HFFc6 (cell line): ENCODE measurements at regions not wholly inside any gene's neighbourhood (a gene's known extent, or its start where the extent isn't known, plus 50 kb on each side); places are given as distances from the start of the nearest gene placed in this dataset.

Experiments
- DNase-seq: peaks from one replicate; pipeline ENCODE4 v3.0.0-alpha.2; 2018
- H3K27ac Mint-ChIP-seq: 2 replicates; pipeline ENCODE4 v1.8.0; 2020; ENCODE audit warnings: mild to moderate bottlenecking, mixed read lengths
- H3K27me3 Mint-ChIP-seq: 2 replicates; pipeline ENCODE4 v1.8.0; 2021; ENCODE audit warnings: mild to moderate bottlenecking, moderate library complexity, mixed read lengths; ENCODE audit not compliant: insufficient read depth
- H3K36me3 Mint-ChIP-seq: 2 replicates; pipeline ENCODE4 v1.8.0; 2021; ENCODE audit warnings: low read depth, mixed read lengths
- H3K4me1 Mint-ChIP-seq: 2 replicates; pipeline ENCODE4 v1.8.0; 2020; ENCODE audit warnings: low read depth, mixed read lengths
- H3K4me3 Mint-ChIP-seq: 2 replicates; pipeline ENCODE4 v1.8.0; 2020; ENCODE audit warnings: mild to moderate bottlenecking, moderate library complexity, mixed read lengths
- H3K9me3 Mint-ChIP-seq: 2 replicates; pipeline ENCODE4 v1.8.0; 2020; ENCODE audit warnings: mild to moderate bottlenecking, mixed read lengths
- TF ChIP-seq, protein P1 (sequence below): fragments of 200-600 bp; sonication (generic); IDR thresholded peaks from 2 replicates; pipeline ENCODE4 v1.5.0; 2021; ENCODE audit warnings: antibody characterized with exemption, mild to moderate bottlenecking

DNA sequence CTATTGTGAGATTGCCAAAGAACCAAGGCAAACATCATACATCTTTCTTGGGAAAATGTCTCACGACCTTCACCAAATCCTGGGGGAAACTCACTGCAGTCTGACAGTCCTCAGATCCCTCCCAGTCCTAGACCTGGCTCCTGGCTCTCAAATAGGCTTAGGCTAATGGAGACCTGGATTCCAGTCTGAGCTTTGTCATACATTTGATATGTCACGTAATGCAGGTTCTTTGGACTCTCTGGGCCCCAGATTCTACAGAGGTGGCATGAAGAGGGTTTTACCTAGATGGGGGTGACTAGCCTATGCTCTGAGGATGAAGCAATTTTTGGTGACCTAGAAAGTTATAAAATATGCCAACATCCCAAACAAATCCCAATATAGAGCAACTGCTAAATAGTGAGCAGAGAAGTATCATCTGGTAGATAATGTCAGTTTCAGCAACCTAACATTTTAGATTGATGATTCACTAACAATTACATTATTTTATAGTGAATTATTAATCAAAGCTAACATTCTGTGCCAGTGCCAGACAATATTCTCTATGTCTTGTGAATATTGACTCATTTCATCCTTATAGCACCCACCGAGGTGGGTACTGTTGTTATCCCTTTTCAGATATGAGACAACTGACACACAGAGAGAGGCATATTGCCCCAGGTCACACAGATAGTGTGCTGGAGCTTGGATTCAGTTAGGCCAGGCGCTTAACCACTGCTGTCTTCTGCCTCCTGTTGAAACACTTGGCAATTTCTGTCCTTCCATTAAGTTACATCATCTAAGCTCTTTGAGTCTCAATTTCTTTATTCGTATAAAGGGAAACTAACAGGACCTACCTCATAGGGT, 195.4 kb upstream of the MAMLD1 start:
- DNase-seq, result no peak
- TF ChIP-seq, protein P1, sequence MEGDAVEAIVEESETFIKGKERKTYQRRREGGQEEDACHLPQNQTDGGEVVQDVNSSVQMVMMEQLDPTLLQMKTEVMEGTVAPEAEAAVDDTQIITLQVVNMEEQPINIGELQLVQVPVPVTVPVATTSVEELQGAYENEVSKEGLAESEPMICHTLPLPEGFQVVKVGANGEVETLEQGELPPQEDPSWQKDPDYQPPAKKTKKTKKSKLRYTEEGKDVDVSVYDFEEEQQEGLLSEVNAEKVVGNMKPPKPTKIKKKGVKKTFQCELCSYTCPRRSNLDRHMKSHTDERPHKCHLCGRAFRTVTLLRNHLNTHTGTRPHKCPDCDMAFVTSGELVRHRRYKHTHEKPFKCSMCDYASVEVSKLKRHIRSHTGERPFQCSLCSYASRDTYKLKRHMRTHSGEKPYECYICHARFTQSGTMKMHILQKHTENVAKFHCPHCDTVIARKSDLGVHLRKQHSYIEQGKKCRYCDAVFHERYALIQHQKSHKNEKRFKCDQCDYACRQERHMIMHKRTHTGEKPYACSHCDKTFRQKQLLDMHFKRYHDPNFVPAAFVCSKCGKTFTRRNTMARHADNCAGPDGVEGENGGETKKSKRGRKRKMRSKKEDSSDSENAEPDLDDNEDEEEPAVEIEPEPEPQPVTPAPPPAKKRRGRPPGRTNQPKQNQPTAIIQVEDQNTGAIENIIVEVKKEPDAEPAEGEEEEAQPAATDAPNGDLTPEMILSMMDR, result no peak
- Mint-ChIP-seq H3K27me3 (no peaks in the 10 kb centered on the region; the same call in 1 of the 2 replicates), H3K27ac (no peak overlapping the region), H3K9me3 (no peaks in the 10 kb centered on the region), H3K4me1 (no peaks in the 10 kb centered on the region), H3K36me3 (no peaks in the 10 kb centered on the region), H3K4me3 (no peak overlapping the region)

DNA sequence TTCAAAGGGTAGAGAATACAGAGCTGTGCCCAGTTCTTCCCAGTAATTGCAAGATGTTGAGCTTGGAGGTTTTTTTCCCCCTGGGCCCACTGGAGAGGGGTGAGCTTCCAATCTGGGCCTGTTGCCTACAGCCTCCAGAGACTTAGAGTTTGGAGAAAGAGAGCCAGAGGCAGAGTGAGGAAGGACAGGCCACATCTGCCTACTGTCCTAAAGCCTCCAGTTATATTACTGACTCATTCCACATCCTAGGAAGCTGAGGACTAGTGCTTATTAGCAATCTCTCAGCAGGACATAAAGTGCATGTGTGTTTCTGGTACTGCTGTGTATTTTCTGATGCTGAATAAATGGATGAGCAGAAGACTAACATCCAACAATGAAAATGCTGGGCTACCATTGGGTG, 181.0 kb upstream of the MAMLD1 start:
- H3K4me1 Mint-ChIP-seq, result peaks cover 29% of the 10 kb centered on the region
- peaks cover 6% of the 10 kb centered on the region for H3K36me3 Mint-ChIP-seq
- H3K4me3 Mint-ChIP-seq, result no peak overlapping the region
- no peaks in the 10 kb centered on the region for H3K9me3 Mint-ChIP-seq
- H3K27me3 Mint-ChIP-seq, result no peaks in the 10 kb centered on the region; the same call in 1 of the 2 replicates
- TF ChIP-seq, protein P1, result no peak
- no peak overlapping the region for H3K27ac Mint-ChIP-seq
- no peak for DNase-seq

DNA sequence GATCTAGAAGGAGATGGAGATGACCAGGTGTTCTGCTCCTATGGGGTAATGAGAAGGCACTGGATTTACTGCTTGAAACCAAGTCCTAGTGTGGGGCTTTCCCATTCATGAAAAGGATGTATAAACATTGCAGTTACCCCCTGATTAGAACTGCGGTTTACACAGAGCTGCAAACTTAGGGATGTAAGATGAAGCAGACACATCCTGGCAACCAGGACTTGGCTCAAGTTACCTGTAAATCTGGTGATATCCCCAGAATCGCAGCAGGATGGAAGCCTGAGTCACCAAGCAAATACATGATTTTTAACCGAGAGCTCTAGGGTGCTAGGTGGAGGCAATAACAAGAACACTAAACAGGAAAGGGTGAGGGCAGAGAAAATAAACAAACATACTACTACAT, 178.6 kb upstream of the MAMLD1 start:
- Mint-ChIP-seq H3K27ac (no peak overlapping the region), H3K9me3 (no peaks in the 10 kb centered on the region), H3K36me3 (peaks cover under 1% of the 10 kb centered on the region; the same call in 1 of the 2 replicates), H3K27me3 (no peaks in the 10 kb centered on the region), H3K4me3 (peak overlapping the region; percentile 56), H3K4me1 (peaks cover 29% of the 10 kb centered on the region)
- no peak for DNase-seq
- TF ChIP-seq, protein P1, result no peak

DNA sequence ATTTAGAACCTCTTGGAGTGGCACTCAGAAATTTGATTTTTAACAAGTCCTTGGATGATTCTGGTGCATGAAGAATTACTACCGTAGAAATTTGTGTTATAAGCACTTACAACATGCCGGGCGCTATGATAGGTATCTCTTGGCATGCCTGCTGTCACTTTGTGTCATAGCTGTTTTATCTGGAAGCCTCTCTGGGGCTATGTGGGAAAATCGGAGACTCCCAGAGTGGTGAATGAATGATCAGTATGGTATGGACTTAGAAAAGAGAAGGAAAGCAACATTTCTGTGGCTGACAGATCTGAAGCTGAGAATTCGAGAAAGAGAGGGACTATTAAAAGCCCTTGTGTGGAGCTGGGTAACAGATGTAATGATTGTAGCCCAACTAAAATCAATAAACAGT, 177.4 kb upstream of the MAMLD1 start:
- peaks cover 29% of the 10 kb centered on the region for H3K4me1 Mint-ChIP-seq
- no peak overlapping the region for H3K4me3 Mint-ChIP-seq
- no peaks in the 10 kb centered on the region for H3K36me3 Mint-ChIP-seq
- TF ChIP-seq, protein P1, result no peak
- no peak overlapping the region for H3K27ac Mint-ChIP-seq
- no peaks in the 10 kb centered on the region for H3K27me3 Mint-ChIP-seq
- no peak for DNase-seq
- no peaks in the 10 kb centered on the region for H3K9me3 Mint-ChIP-seq

DNA sequence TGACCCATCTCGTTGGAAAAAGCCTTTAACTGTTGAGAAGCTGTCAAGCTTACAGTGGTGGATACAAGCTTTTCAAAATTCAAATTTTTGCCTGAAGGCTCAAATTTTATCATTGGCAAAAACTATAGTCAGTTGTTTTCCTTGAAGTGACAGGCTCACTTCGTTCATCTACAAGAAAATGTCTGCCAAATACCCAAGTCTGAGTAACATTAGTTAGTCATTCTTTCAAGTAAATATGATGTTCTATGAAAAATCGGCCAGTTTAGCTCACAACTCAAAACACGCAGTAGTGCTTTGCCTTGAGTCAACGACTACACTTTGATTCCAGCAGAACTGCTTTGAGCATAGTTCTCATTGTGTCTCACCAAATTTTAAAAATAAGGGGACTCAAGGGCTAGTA, 170.3 kb upstream of the MAMLD1 start:
- Mint-ChIP-seq H3K9me3 (no peaks in the 10 kb centered on the region), H3K4me3 (no peak overlapping the region), H3K36me3 (no peaks in the 10 kb centered on the region), H3K4me1 (no peaks in the 10 kb centered on the region), H3K27ac (no peak overlapping the region), H3K27me3 (no peaks in the 10 kb centered on the region; the same call in 1 of the 2 replicates)
- TF ChIP-seq, protein P1, result no peak
- no peak for DNase-seq
